Calu3 (cell line): ENCODE measurements at regions not wholly inside any gene's neighbourhood (a gene's known extent, or its start where the extent isn't known, plus 50 kb on each side); places are given as distances from the start of the nearest gene placed in this dataset.

Experiments
- BruUV-seq: library from RNA; stranded (reverse); fragments of 400-500 nt; replicated peaks from 2 replicates; lab custom pipeline; 2021; lab: Mats Ljungman, UMichigan
- CTCF ChIA-PET: fragments of 300-600 bp; sonication (Branson Sonifier 250); formaldehyde crosslinking; loops from one replicate; lab custom pipeline; 2022; ENCODE audit warnings: antibody characterized with exemption; lab: Charles Lee
- DNase-seq: peaks from one replicate; pipeline ENCODE4 v3.0.0; 2022
- H3K27ac Mint-ChIP-seq: one replicate; pipeline ENCODE4 v1.8.0; 2022; ENCODE audit warnings: mixed read lengths; ENCODE audit not compliant: unreplicated experiment
- H3K27me3 Mint-ChIP-seq: one replicate; pipeline ENCODE4 v1.8.0; 2022; ENCODE audit warnings: mixed read lengths; ENCODE audit not compliant: unreplicated experiment
- H3K36me3 Mint-ChIP-seq: one replicate; pipeline ENCODE4 v1.8.0; 2022; ENCODE audit warnings: mild to moderate bottlenecking, moderate library complexity, mixed read lengths; ENCODE audit not compliant: insufficient read depth, unreplicated experiment
- H3K4me1 Mint-ChIP-seq: one replicate; pipeline ENCODE4 v1.8.0; 2022; ENCODE audit warnings: mild to moderate bottlenecking, low read depth, mixed read lengths; ENCODE audit not compliant: unreplicated experiment
- H3K4me3 Mint-ChIP-seq: one replicate; pipeline ENCODE4 v1.8.0; 2022; ENCODE audit warnings: mild to moderate bottlenecking, low read depth, moderate library complexity, mixed read lengths; ENCODE audit not compliant: unreplicated experiment
- H3K9me3 Mint-ChIP-seq: one replicate; pipeline ENCODE4 v1.8.0; 2022; ENCODE audit warnings: low read depth, mixed read lengths; ENCODE audit not compliant: unreplicated experiment
- CTCF ChIP-seq: fragments of 200-600 bp; IDR thresholded peaks from one replicate; pipeline ENCODE4 v1.8.0; 2022; ENCODE audit warnings: antibody characterized with exemption; ENCODE audit not compliant: unreplicated experiment
- intact Hi-C: fragments of 100-400 bp; cut with micrococcal nuclease; formaldehyde crosslinking; loops from one replicate; pipeline ENCODE4 v1.10.0; 2022; ENCODE audit not compliant: unreplicated experiment

GRCh38 chr4:45442466-45442865 is 681.4 kb downstream of the GABRG1 start:
- CTCF ChIA-PET = no interaction called here
- Mint-ChIP-seq H3K36me3 (no peaks in the 10 kb centered on the region), H3K9me3 (no peaks in the 10 kb centered on the region), H3K27ac (no peak overlapping the region), H3K4me1 (no peaks in the 10 kb centered on the region), H3K27me3 (no peaks in the 10 kb centered on the region), H3K4me3 (no peak overlapping the region)
- BruUV-seq = no TSS peak
- intact Hi-C loops = loop anchor here (2.0 to 5.0 kb wide), 2 partner anchors 516 to 680 kb away; no protein-coding TSS in a partner anchor
- TF ChIP-seq CTCF = peak; percentile 18
- DNase-seq = no peak

- no peaks in the 10 kb centered on the region for H3K27me3 Mint-ChIP-seq
- H3K4me1 Mint-ChIP-seq = no peaks in the 10 kb centered on the region
- DNase-seq = no peak
- H3K36me3 Mint-ChIP-seq = no peaks in the 10 kb centered on the region
- no TSS peak for BruUV-seq
- H3K4me3 Mint-ChIP-seq = no peak overlapping the region
- no peak overlapping the region for H3K27ac Mint-ChIP-seq
- TF ChIP-seq CTCF = no peak
- CTCF ChIA-PET = no interaction called here
- intact Hi-C loops = no loop called here
- no peaks in the 10 kb centered on the region for H3K9me3 Mint-ChIP-seq
Observed at GRCh38 chr4:45438047-45438446, 685.8 kb downstream of the GABRG1 start.

GRCh38 chr4:45437381-45437780 is 686.5 kb downstream of the GABRG1 start:
- H3K4me3 Mint-ChIP-seq = no peak overlapping the region
- H3K27me3 Mint-ChIP-seq = no peaks in the 10 kb centered on the region
- no peaks in the 10 kb centered on the region for H3K36me3 Mint-ChIP-seq
- H3K27ac Mint-ChIP-seq = no peak overlapping the region
- intact Hi-C loops = no loop called here
- TF ChIP-seq CTCF = no peak
- no TSS peak for BruUV-seq
- no peaks in the 10 kb centered on the region for H3K9me3 Mint-ChIP-seq
- DNase-seq = no peak
- no peaks in the 10 kb centered on the region for H3K4me1 Mint-ChIP-seq
- CTCF ChIA-PET = no interaction called here

GRCh38 chr4:45425135-45425534 is 698.7 kb downstream of the GABRG1 start:
- CTCF ChIA-PET = no interaction called here
- intact Hi-C loops = no loop called here
- TF ChIP-seq CTCF = no peak
- H3K36me3 Mint-ChIP-seq = no peaks in the 10 kb centered on the region
- no peak overlapping the region for H3K27ac Mint-ChIP-seq
- H3K9me3 Mint-ChIP-seq = peaks cover 3% of the 10 kb centered on the region
- no TSS peak for BruUV-seq
- no peaks in the 10 kb centered on the region for H3K4me1 Mint-ChIP-seq
- no peak overlapping the region for H3K4me3 Mint-ChIP-seq
- H3K27me3 Mint-ChIP-seq = no peaks in the 10 kb centered on the region
- no peak for DNase-seq
